DND-41 (cell line): ENCODE measurements at regions not wholly inside any gene's neighbourhood (a gene's known extent, or its start where the extent isn't known, plus 50 kb on each side); places are given as distances from the start of the nearest gene placed in this dataset.

ENCODE experiments used
- EZH2 ChIP-seq: IDR thresholded peaks from 3 replicates; pipeline ENCODE4 v1.6.1; 2012; ENCODE audit warnings: borderline replicate concordance, low read depth, mild to moderate bottlenecking, moderate library complexity, low read length, inconsistent platforms; ENCODE audit not compliant: severe bottlenecking
- TF ChIP-seq, protein P1 (sequence below): IDR thresholded peaks from 2 replicates; pipeline ENCODE4 v1.5.1; 2012; ENCODE audit warnings: borderline replicate concordance, low read length, moderate library complexity, mild to moderate bottlenecking; ENCODE audit not compliant: poor library complexity, severe bottlenecking; ENCODE audit errors: extremely low read depth

DNA sequence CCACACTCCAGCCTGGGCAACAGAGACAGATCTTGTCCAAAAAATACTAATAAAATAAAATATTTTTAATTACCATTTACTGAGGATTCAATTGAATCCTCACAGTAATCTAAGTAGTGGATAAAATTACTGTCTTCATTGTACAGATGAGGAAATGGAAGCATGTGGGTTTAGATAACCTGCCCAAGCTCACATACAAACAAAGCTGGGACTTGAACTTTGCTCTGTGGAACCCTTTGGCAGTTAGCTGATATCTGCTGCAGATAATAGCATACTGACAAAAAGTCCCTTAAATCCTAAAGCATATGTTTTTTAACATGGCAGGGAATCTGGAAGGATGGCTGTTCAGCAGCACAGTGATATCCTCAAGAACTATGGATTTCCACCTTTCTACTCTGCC lies 130.9 kb upstream of the MROH9 start:
- TF ChIP-seq, protein P1, sequence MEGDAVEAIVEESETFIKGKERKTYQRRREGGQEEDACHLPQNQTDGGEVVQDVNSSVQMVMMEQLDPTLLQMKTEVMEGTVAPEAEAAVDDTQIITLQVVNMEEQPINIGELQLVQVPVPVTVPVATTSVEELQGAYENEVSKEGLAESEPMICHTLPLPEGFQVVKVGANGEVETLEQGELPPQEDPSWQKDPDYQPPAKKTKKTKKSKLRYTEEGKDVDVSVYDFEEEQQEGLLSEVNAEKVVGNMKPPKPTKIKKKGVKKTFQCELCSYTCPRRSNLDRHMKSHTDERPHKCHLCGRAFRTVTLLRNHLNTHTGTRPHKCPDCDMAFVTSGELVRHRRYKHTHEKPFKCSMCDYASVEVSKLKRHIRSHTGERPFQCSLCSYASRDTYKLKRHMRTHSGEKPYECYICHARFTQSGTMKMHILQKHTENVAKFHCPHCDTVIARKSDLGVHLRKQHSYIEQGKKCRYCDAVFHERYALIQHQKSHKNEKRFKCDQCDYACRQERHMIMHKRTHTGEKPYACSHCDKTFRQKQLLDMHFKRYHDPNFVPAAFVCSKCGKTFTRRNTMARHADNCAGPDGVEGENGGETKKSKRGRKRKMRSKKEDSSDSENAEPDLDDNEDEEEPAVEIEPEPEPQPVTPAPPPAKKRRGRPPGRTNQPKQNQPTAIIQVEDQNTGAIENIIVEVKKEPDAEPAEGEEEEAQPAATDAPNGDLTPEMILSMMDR, result no peak
- TF ChIP-seq EZH2, result no peak
